ENCODE measurements at regions not wholly inside any gene's neighbourhood (a gene's known extent, or its start where the extent isn't known, plus 50 kb on each side); places are given as distances from the start of the nearest gene placed in this dataset.

- TF ChIP-seq POLR2A (IDR thresholded peaks at IDR 0.05) (no peak), CTCF (IDR thresholded peaks at IDR 0.05) (no peak), POLR2AphosphoS5 (IDR thresholded peaks at IDR 0.05) (no peak), EP300 (IDR thresholded peaks at IDR 0.05; ENCODE audit: low read depth) (no peak)
Measured at GRCh38 chr22:34847072-34847471, 218.9 kb upstream of the ISX start.
